ENCODE measurements at regions not wholly inside any gene's neighbourhood (a gene's known extent, or its start where the extent isn't known, plus 50 kb on each side); places are given as distances from the start of the nearest gene placed in this dataset.

DNA sequence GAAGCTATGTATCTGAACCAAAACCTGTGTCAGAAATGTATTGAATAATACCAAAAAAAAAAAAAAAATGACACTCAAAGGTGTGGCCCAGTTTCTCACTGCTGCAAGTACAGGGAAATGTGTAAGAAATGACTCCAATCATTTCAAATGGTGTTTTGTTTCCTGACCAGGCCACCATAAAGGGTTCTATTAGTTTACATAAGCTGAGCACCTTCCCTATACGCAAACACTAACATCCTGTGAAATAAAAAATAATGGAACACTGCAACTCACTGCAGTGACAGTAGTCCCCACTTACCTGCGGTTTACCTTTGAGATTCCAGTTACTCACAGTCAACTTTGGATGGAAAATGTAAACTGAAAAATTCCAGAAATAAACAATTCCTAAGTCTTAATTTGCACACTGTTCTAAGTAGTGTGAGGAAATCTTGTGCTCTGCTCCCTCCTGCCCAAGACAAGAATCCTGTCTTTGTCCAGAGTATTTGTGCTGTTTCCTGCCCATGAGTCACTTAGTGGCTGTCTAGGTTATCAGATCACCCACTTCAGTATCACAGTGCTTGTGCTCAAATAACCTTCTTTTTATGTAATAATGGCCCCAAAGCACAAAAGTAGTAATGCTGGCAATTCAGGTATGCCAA lies 265.3 kb downstream of the RCHY1 start:
- TF ChIP-seq EZH2phosphoT487 (IDR thresholded peaks at IDR 0.05; ENCODE audit: low read depth) (no peak), CTCF (IDR thresholded peaks at IDR 0.05; ENCODE audit: low read depth, low read length) (no peak)
- Histone ChIP-seq H3K36me3 (replicated peaks; ENCODE audit: low read depth, low read length) (no peaks in the 10 kb centered on the region), H3K4me2 (ENCODE audit: low read length) (no peak overlapping the region), H3K9ac (ENCODE audit: low read length) (no peak overlapping the region), H3K9me3 (ENCODE audit: insufficient read depth, low read length) (no peaks in the 10 kb centered on the region), H3K79me2 (ENCODE audit: low read length) (no peaks in the 10 kb centered on the region), H3K27me3 (ENCODE audit: low read depth, low read length) (peaks cover 8% of the 10 kb centered on the region; the same call in 1 of the 2 replicates), H3K27ac (ENCODE audit: low read length) (no peak overlapping the region), H2AFZ (ENCODE audit: low read depth, low read length) (no peak overlapping the region), H3K4me3 (ENCODE audit: low read length) (no peak overlapping the region), H3K4me1 (ENCODE audit: low read length) (peaks cover 11% of the 10 kb centered on the region), H4K20me1 (ENCODE audit: insufficient read depth, low read length) (no peaks in the 10 kb centered on the region)

GRCh38 chr4:75244325-75244724 lies 269.9 kb downstream of the RCHY1 start:
- TF ChIP-seq EZH2phosphoT487 (IDR thresholded peaks at IDR 0.05; ENCODE audit: low read depth) (no peak), CTCF (IDR thresholded peaks at IDR 0.05; ENCODE audit: low read depth, low read length) (no peak)
- Histone ChIP-seq H3K9me3 (ENCODE audit: insufficient read depth, low read length) (no peaks in the 10 kb centered on the region), H3K27ac (ENCODE audit: low read length) (no peak overlapping the region), H3K36me3 (replicated peaks; ENCODE audit: low read depth, low read length) (no peaks in the 10 kb centered on the region), H3K9ac (ENCODE audit: low read length) (no peak overlapping the region), H2AFZ (ENCODE audit: low read depth, low read length) (no peak overlapping the region), H3K27me3 (ENCODE audit: low read depth, low read length) (no peaks in the 10 kb centered on the region; the same call in 1 of the 2 replicates), H3K4me2 (ENCODE audit: low read length) (no peak overlapping the region), H4K20me1 (ENCODE audit: insufficient read depth, low read length) (no peaks in the 10 kb centered on the region), H3K4me1 (ENCODE audit: low read length) (no peaks in the 10 kb centered on the region), H3K79me2 (ENCODE audit: low read length) (no peaks in the 10 kb centered on the region), H3K4me3 (ENCODE audit: low read length) (no peak overlapping the region)

DNA sequence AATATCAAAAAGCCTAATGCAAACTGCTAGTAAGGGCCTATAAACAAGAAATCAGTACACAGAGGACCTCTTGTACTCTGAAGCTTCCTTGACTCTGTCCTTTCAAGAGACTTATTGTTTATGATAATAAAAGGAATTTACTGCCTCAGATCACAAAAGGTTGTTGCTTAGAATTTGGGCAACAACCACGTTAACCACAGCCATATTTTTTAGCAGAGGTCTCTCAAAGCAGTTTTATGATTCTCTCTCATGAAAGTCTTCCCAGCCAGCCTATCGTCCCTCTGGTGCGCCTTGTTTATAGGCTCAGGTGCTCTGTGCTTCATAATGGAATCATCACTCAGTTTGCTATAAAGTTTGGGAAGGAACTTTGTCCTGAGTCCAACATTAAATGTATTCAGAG lies 270.6 kb downstream of the RCHY1 start:
- Histone ChIP-seq H2AFZ (ENCODE audit: low read depth, low read length) (no peak overlapping the region), H3K27ac (ENCODE audit: low read length) (no peak overlapping the region), H3K36me3 (replicated peaks; ENCODE audit: low read depth, low read length) (no peaks in the 10 kb centered on the region), H3K79me2 (ENCODE audit: low read length) (no peaks in the 10 kb centered on the region), H3K4me2 (ENCODE audit: low read length) (no peak overlapping the region), H3K27me3 (ENCODE audit: low read depth, low read length) (peaks cover 3% of the 10 kb centered on the region; the same call in 1 of the 2 replicates), H3K4me1 (ENCODE audit: low read length) (no peaks in the 10 kb centered on the region), H3K9ac (ENCODE audit: low read length) (no peak overlapping the region), H3K4me3 (ENCODE audit: low read length) (no peak overlapping the region), H3K9me3 (ENCODE audit: insufficient read depth, low read length) (no peaks in the 10 kb centered on the region), H4K20me1 (ENCODE audit: insufficient read depth, low read length) (no peaks in the 10 kb centered on the region)
- TF ChIP-seq CTCF (IDR thresholded peaks at IDR 0.05; ENCODE audit: low read depth, low read length) (no peak), EZH2phosphoT487 (IDR thresholded peaks at IDR 0.05; ENCODE audit: low read depth) (no peak)

DNA sequence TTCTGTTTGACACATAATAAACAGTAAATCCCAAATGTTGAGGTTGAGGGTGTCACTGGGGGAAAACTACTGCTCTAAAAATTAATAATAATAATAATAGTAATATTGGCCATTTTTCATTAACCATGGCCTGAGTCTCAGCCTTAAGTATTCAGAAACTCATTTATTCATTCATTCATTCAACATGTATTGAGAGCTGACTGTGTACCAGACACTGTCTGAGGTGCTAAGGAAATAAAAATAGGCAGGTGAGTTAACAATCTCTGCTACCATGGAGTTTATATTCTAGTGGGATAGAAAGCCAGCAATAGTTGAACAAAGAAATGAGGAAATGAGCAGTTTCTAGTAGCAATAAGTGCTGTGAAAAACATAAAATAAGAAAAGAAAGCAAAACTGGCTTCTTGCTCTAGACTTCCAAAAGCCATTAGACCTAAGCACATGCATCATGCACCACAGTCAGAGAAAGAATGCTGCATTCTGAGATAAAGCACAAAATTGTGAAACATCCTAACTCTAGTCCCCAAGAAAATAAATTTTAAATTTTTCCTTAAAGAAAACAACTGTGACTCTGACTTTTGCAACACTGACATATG lies 278.7 kb downstream of the RCHY1 start:
- Histone ChIP-seq H3K27ac (ENCODE audit: low read length) (no peak overlapping the region), H3K36me3 (replicated peaks; ENCODE audit: low read depth, low read length) (no peaks in the 10 kb centered on the region), H3K27me3 (ENCODE audit: low read depth, low read length) (peaks cover 26% of the 10 kb centered on the region), H2AFZ (ENCODE audit: low read depth, low read length) (no peak overlapping the region), H4K20me1 (ENCODE audit: insufficient read depth, low read length) (no peaks in the 10 kb centered on the region), H3K4me1 (ENCODE audit: low read length) (peaks cover 35% of the 10 kb centered on the region), H3K4me3 (ENCODE audit: low read length) (no peak overlapping the region), H3K4me2 (ENCODE audit: low read length) (peak overlapping the region; percentile 58), H3K79me2 (ENCODE audit: low read length) (no peaks in the 10 kb centered on the region), H3K9me3 (ENCODE audit: insufficient read depth, low read length) (no peaks in the 10 kb centered on the region), H3K9ac (ENCODE audit: low read length) (no peak overlapping the region)
- no peak for TF ChIP-seq EZH2phosphoT487 (IDR thresholded peaks at IDR 0.05; ENCODE audit: low read depth)
- TF ChIP-seq CTCF (IDR thresholded peaks at IDR 0.05; ENCODE audit: low read depth, low read length), result no peak
